ENCODE measurements at regions not wholly inside any gene's neighbourhood (a gene's known extent, or its start where the extent isn't known, plus 50 kb on each side); places are given as distances from the start of the nearest gene placed in this dataset.
"Not testable (repeated sequence)": the region's sequence is repeated elsewhere in the genome, so short reads cannot be mapped to it uniquely, and the experiment has no call there.

- no peak overlapping the region for H3K9ac ChIP-seq (ENCODE audit: low read depth, low read length, poor library complexity, severe bottlenecking)
- no peak for TF ChIP-seq CTCF (conservative IDR thresholded peaks at IDR 0.05; ENCODE audit: low read length)
- no peak for TF ChIP-seq EZH2phosphoT487 (IDR thresholded peaks at IDR 0.05; ENCODE audit: borderline replicate concordance)
- H3K9me2 ChIP-seq (replicated peaks; ENCODE audit: low read depth, low read length) = no peaks in the 10 kb centered on the region
- H2AFZ ChIP-seq (ENCODE audit: low read length) = no peak overlapping the region
- no peaks in the 10 kb centered on the region for H3K36me3 ChIP-seq (ENCODE audit: insufficient read depth, low read length)
- no peak overlapping the region for H3K4me2 ChIP-seq (ENCODE audit: low read depth, low read length, poor library complexity, severe bottlenecking)
- H3K79me2 ChIP-seq (ENCODE audit: insufficient read depth, low read length) = no peaks in the 10 kb centered on the region
- no peaks in the 10 kb centered on the region for H3F3A ChIP-seq (ENCODE audit: low read depth)
- no peaks in the 10 kb centered on the region for H4K20me1 ChIP-seq (ENCODE audit: insufficient read depth, low read length, poor library complexity, severe bottlenecking)
- no peak overlapping the region for H3K4me3 ChIP-seq (ENCODE audit: low read length, poor library complexity, severe bottlenecking)
- H3K9me3 ChIP-seq (ENCODE audit: insufficient read depth, low read depth, low read length) = no peaks in the 10 kb centered on the region
- H3K4me1 ChIP-seq (ENCODE audit: insufficient read depth, low read length, poor library complexity, severe bottlenecking) = no peaks in the 10 kb centered on the region
- no peaks in the 10 kb centered on the region for H3K27me3 ChIP-seq (ENCODE audit: insufficient read depth, low read length, poor library complexity, severe bottlenecking)
Measured at GRCh38 chr2:224155371-224155770, 116.3 kb upstream of the SERPINE2 start.

- no peak overlapping the region for H3K9ac ChIP-seq (ENCODE audit: low read depth, low read length, poor library complexity, severe bottlenecking)
- no peaks in the 10 kb centered on the region for H3K9me3 ChIP-seq (ENCODE audit: insufficient read depth, low read depth, low read length)
- H3F3A ChIP-seq (ENCODE audit: low read depth) = no peaks in the 10 kb centered on the region
- H3K4me1 ChIP-seq (ENCODE audit: insufficient read depth, low read length, poor library complexity, severe bottlenecking) = no peaks in the 10 kb centered on the region
- H3K4me2 ChIP-seq (ENCODE audit: low read depth, low read length, poor library complexity, severe bottlenecking) = no peak overlapping the region
- H3K9me2 ChIP-seq (replicated peaks; ENCODE audit: low read depth, low read length) = no peaks in the 10 kb centered on the region
- no peaks in the 10 kb centered on the region for H3K79me2 ChIP-seq (ENCODE audit: insufficient read depth, low read length)
- H4K20me1 ChIP-seq (ENCODE audit: insufficient read depth, low read length, poor library complexity, severe bottlenecking) = no peaks in the 10 kb centered on the region
- H3K36me3 ChIP-seq (ENCODE audit: insufficient read depth, low read length) = no peaks in the 10 kb centered on the region
- no peak overlapping the region for H2AFZ ChIP-seq (ENCODE audit: low read length)
- no peaks in the 10 kb centered on the region for H3K27me3 ChIP-seq (ENCODE audit: insufficient read depth, low read length, poor library complexity, severe bottlenecking)
- H3K4me3 ChIP-seq (ENCODE audit: low read length, poor library complexity, severe bottlenecking) = no peak overlapping the region
- TF ChIP-seq EZH2phosphoT487 (IDR thresholded peaks at IDR 0.05; ENCODE audit: borderline replicate concordance) (no peak), CTCF (conservative IDR thresholded peaks at IDR 0.05; ENCODE audit: low read length) (no peak)
Measured at GRCh38 chr2:224151680-224152310, 112.7 kb upstream of the SERPINE2 start.

- Histone ChIP-seq H3K4me1 (ENCODE audit: insufficient read depth, low read length, poor library complexity, severe bottlenecking) (no peaks in the 10 kb centered on the region), H2AFZ (ENCODE audit: low read length) (no peak overlapping the region), H3K4me2 (ENCODE audit: low read depth, low read length, poor library complexity, severe bottlenecking) (no peak overlapping the region), H3K4me3 (ENCODE audit: low read length, poor library complexity, severe bottlenecking) (no peak overlapping the region), H3K36me3 (ENCODE audit: insufficient read depth, low read length) (no peaks in the 10 kb centered on the region), H3K79me2 (ENCODE audit: insufficient read depth, low read length) (no peaks in the 10 kb centered on the region), H3K27me3 (ENCODE audit: insufficient read depth, low read length, poor library complexity, severe bottlenecking) (no peaks in the 10 kb centered on the region), H3K9me2 (replicated peaks; ENCODE audit: low read depth, low read length) (no peaks in the 10 kb centered on the region), H3K9ac (ENCODE audit: low read depth, low read length, poor library complexity, severe bottlenecking) (no peak overlapping the region), H3F3A (ENCODE audit: low read depth) (no peaks in the 10 kb centered on the region), H4K20me1 (ENCODE audit: insufficient read depth, low read length, poor library complexity, severe bottlenecking) (no peaks in the 10 kb centered on the region), H3K9me3 (ENCODE audit: insufficient read depth, low read depth, low read length) (no peaks in the 10 kb centered on the region)
- TF ChIP-seq CTCF (conservative IDR thresholded peaks at IDR 0.05; ENCODE audit: low read length) (no peak), EZH2phosphoT487 (IDR thresholded peaks at IDR 0.05; ENCODE audit: borderline replicate concordance) (no peak)
Measured at GRCh38 chr2:224151161-224151560, 112.1 kb upstream of the SERPINE2 start.

- not testable (repeated sequence) for H3K9ac ChIP-seq (ENCODE audit: low read depth, low read length, poor library complexity, severe bottlenecking); H4K20me1 ChIP-seq (ENCODE audit: insufficient read depth, low read length, poor library complexity, severe bottlenecking); H3K9me3 ChIP-seq (ENCODE audit: insufficient read depth, low read depth, low read length); H3K4me1 ChIP-seq (ENCODE audit: insufficient read depth, low read length, poor library complexity, severe bottlenecking); H3K36me3 ChIP-seq (ENCODE audit: insufficient read depth, low read length); H3K79me2 ChIP-seq (ENCODE audit: insufficient read depth, low read length); H3K4me3 ChIP-seq (ENCODE audit: low read length, poor library complexity, severe bottlenecking); H3K9me2 ChIP-seq (replicated peaks; ENCODE audit: low read depth, low read length); H3F3A ChIP-seq (ENCODE audit: low read depth); H3K4me2 ChIP-seq (ENCODE audit: low read depth, low read length, poor library complexity, severe bottlenecking); H3K27me3 ChIP-seq (ENCODE audit: insufficient read depth, low read length, poor library complexity, severe bottlenecking); H2AFZ ChIP-seq (ENCODE audit: low read length)
Measured at GRCh38 chr2:224148058-224148457, 109.0 kb upstream of the SERPINE2 start.
